ENCODE measurements at regions not wholly inside any gene's neighbourhood (a gene's known extent, or its start where the extent isn't known, plus 50 kb on each side); places are given as distances from the start of the nearest gene placed in this dataset.

DNA sequence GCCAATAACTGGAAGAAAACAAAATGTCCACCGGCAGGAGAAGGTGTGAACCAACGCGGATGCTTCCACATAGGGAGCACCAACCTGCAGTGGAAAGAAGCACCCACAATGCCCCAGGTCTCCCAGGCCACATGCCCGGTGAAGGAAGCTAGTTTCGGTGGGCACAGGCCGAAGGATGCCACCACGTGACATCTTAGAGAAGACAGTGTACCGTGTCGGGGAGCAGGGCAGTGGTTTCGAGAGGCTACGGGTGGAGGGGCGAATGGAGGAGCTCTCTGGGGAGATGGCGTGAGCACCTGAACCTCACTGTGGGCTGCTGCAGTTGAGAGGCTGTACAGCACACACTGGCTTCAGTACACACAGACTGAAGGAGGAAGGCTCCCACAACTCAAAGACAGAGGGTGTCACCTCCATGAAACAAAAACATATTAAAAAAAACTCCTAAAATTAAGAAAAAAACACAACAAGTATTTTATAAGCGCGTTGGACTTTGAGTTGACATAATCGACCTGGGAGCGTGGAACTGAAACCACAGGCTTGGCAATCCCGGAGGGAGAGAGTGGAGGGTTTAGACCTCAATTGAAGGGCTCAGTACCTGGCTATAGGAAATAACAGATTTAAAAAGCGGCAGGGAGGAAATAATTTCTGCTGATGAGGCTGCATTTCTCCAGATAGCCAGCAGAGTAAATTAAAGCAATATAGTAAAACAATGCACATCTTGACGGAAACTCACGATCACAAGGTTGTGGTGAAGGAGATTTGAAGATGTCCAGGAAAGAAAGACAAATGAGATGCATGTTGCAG, 160.1 kb downstream of the RTP5 start:
- TF ChIP-seq ZNF70 (CRISPR knock-in tag; IDR thresholded peaks at IDR 0.05): no peak
- TF ChIP-seq ZNF8 (CRISPR knock-in tag; IDR thresholded peaks at IDR 0.05): no peak
- TF ChIP-seq SNAI2 (CRISPR knock-in tag; IDR thresholded peaks at IDR 0.05): no peak

DNA sequence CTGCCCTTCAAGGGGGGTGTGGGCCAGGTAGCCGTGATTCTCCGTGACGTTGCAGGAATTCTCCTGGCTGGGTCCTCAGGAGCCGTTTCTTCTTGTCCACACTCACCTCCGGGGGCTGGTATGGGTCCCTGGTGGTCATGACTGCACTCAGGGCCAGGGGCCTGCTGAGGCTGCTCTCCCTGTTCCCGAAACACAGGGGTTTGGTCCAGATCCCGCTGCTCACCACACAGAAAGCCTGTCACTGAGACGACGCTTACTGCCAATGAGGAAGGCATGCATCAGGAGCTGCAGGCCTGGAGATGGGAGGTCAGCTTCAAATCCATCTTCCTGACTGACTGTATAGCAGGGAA, 160.7 kb downstream of the RTP5 start:
- no peak for ATAC-seq
- no peak for TF ChIP-seq ZNF70 (CRISPR knock-in tag; IDR thresholded peaks at IDR 0.05)
- TF ChIP-seq TCF4 (CRISPR knock-in tag; IDR thresholded peaks at IDR 0.05; ENCODE audit: borderline replicate concordance): no peak
- TF ChIP-seq ZFP3 (CRISPR knock-in tag; IDR thresholded peaks at IDR 0.05): no peak
- TF ChIP-seq CSDC2 (CRISPR knock-in tag; IDR thresholded peaks at IDR 0.05): no peak
- no peak for TF ChIP-seq SNAI2 (CRISPR knock-in tag; IDR thresholded peaks at IDR 0.05)
- TF ChIP-seq ZFP30 (CRISPR knock-in tag; IDR thresholded peaks at IDR 0.05): no peak
- TF ChIP-seq ZNF8 (CRISPR knock-in tag; IDR thresholded peaks at IDR 0.05): no peak
- TF ChIP-seq OSR1 (CRISPR knock-in tag; IDR thresholded peaks at IDR 0.05): no peak
- no peak for TF ChIP-seq BACH2 (CRISPR knock-in tag; IDR thresholded peaks at IDR 0.05; ENCODE audit: borderline replicate concordance)
- TF ChIP-seq, protein P1, sequence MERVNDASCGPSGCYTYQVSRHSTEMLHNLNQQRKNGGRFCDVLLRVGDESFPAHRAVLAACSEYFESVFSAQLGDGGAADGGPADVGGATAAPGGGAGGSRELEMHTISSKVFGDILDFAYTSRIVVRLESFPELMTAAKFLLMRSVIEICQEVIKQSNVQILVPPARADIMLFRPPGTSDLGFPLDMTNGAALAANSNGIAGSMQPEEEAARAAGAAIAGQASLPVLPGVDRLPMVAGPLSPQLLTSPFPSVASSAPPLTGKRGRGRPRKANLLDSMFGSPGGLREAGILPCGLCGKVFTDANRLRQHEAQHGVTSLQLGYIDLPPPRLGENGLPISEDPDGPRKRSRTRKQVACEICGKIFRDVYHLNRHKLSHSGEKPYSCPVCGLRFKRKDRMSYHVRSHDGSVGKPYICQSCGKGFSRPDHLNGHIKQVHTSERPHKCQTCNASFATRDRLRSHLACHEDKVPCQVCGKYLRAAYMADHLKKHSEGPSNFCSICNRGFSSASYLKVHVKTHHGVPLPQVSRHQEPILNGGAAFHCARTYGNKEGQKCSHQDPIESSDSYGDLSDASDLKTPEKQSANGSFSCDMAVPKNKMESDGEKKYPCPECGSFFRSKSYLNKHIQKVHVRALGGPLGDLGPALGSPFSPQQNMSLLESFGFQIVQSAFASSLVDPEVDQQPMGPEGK (CRISPR knock-in tag; IDR thresholded peaks at IDR 0.05; ENCODE audit: borderline replicate concordance): no peak
- TF ChIP-seq, protein P2, sequence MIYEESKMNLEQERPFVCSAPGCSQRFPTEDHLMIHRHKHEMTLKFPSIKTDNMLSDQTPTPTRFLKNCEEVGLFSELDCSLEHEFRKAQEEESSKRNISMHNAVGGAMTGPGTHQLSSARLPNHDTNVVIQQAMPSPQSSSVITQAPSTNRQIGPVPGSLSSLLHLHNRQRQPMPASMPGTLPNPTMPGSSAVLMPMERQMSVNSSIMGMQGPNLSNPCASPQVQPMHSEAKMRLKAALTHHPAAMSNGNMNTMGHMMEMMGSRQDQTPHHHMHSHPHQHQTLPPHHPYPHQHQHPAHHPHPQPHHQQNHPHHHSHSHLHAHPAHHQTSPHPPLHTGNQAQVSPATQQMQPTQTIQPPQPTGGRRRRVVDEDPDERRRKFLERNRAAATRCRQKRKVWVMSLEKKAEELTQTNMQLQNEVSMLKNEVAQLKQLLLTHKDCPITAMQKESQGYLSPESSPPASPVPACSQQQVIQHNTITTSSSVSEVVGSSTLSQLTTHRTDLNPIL (CRISPR knock-in tag; IDR thresholded peaks at IDR 0.05; ENCODE audit: low read depth): no peak
- TF ChIP-seq, protein P3, sequence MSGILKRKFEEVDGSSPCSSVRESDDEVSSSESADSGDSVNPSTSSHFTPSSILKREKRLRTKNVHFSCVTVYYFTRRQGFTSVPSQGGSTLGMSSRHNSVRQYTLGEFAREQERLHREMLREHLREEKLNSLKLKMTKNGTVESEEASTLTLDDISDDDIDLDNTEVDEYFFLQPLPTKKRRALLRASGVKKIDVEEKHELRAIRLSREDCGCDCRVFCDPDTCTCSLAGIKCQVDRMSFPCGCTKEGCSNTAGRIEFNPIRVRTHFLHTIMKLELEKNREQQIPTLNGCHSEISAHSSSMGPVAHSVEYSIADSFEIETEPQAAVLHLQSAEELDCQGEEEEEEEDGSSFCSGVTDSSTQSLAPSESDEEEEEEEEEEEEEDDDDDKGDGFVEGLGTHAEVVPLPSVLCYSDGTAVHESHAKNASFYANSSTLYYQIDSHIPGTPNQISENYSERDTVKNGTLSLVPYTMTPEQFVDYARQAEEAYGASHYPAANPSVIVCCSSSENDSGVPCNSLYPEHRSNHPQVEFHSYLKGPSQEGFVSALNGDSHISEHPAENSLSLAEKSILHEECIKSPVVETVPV (CRISPR knock-in tag; IDR thresholded peaks at IDR 0.05): no peak
- no peak for TF ChIP-seq ZC3H10 (CRISPR knock-in tag; IDR thresholded peaks at IDR 0.05)

More for the DNA sequence above, 160.1 kb downstream of the RTP5 start:
- no peak for ATAC-seq

DNA sequence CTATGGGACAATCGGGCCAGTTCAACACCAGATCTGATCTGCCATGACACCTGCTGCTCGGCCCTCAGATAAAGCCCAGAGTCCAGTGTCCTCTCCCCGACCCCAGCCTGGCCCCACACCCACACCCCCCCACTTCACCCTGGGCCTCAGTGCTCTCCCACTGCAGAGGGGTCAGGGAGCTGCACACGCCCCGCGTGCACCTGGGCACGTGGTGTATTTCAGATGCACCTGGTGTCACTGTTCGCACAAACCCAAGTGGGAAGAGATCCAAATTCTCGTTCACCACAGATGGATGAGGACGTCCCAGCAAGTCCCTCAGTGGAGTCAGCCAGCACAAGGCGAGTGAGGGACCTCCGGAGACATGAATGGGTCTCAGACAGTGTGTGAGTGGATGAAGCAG, 161.3 kb downstream of the RTP5 start:
- no peak for TF ChIP-seq ZNF70 (CRISPR knock-in tag; IDR thresholded peaks at IDR 0.05)
- TF ChIP-seq, protein P2 (CRISPR knock-in tag; IDR thresholded peaks at IDR 0.05; ENCODE audit: low read depth): no peak
- no peak for TF ChIP-seq BACH2 (CRISPR knock-in tag; IDR thresholded peaks at IDR 0.05; ENCODE audit: borderline replicate concordance)
- no peak for TF ChIP-seq ZNF8 (CRISPR knock-in tag; IDR thresholded peaks at IDR 0.05)
- TF ChIP-seq, protein P1 (CRISPR knock-in tag; IDR thresholded peaks at IDR 0.05; ENCODE audit: borderline replicate concordance): no peak
- TF ChIP-seq ZFP3 (CRISPR knock-in tag; IDR thresholded peaks at IDR 0.05): no peak
- TF ChIP-seq PPARA (CRISPR knock-in tag; IDR thresholded peaks at IDR 0.05; ENCODE audit: borderline replicate concordance): no peak
- ATAC-seq: no peak

DNA sequence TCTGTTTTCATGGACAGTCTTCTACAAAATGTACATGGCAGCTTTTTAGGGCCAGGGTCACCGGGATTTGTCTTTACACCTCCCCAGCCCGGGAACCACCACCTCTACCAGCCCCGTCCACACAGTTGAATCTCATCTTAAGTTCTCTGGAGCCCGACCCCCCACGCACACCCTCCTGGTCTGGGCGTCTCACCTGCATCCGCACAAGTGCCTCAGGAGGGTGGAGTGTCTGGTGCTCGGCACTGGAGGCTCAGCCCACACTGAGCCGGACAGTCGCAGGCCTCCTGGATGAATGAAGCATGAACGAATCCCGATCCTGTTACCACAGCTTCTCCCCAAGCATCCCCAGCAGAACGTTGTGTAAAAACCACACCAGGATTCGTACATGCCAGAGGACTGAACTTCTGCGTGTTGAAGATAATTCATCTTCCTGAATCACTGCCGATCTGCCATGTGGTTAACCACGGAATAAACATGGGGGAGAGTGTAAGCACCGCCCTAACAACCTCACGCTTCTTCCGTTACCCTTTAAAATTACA, 162.0 kb downstream of the RTP5 start:
- no peak; the same call in 2 of the 3 replicates for ATAC-seq
- TF ChIP-seq ZC3H10 (CRISPR knock-in tag; IDR thresholded peaks at IDR 0.05): no peak
- TF ChIP-seq TCF4 (CRISPR knock-in tag; IDR thresholded peaks at IDR 0.05; ENCODE audit: borderline replicate concordance): no peak
- no peak for TF ChIP-seq BACH2 (CRISPR knock-in tag; IDR thresholded peaks at IDR 0.05; ENCODE audit: borderline replicate concordance)
- TF ChIP-seq OSR1 (CRISPR knock-in tag; IDR thresholded peaks at IDR 0.05): no peak
- TF ChIP-seq PPARA (CRISPR knock-in tag; IDR thresholded peaks at IDR 0.05; ENCODE audit: borderline replicate concordance): no peak
- no peak for TF ChIP-seq TOX (CRISPR knock-in tag; IDR thresholded peaks at IDR 0.05; ENCODE audit: borderline replicate concordance)
- TF ChIP-seq, protein P4, sequence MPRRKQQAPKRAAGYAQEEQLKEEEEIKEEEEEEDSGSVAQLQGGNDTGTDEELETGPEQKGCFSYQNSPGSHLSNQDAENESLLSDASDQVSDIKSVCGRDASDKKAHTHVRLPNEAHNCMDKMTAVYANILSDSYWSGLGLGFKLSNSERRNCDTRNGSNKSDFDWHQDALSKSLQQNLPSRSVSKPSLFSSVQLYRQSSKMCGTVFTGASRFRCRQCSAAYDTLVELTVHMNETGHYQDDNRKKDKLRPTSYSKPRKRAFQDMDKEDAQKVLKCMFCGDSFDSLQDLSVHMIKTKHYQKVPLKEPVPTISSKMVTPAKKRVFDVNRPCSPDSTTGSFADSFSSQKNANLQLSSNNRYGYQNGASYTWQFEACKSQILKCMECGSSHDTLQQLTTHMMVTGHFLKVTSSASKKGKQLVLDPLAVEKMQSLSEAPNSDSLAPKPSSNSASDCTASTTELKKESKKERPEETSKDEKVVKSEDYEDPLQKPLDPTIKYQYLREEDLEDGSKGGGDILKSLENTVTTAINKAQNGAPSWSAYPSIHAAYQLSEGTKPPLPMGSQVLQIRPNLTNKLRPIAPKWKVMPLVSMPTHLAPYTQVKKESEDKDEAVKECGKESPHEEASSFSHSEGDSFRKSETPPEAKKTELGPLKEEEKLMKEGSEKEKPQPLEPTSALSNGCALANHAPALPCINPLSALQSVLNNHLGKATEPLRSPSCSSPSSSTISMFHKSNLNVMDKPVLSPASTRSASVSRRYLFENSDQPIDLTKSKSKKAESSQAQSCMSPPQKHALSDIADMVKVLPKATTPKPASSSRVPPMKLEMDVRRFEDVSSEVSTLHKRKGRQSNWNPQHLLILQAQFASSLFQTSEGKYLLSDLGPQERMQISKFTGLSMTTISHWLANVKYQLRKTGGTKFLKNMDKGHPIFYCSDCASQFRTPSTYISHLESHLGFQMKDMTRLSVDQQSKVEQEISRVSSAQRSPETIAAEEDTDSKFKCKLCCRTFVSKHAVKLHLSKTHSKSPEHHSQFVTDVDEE (CRISPR knock-in tag; IDR thresholded peaks at IDR 0.05): no peak
- TF ChIP-seq, protein P5, sequence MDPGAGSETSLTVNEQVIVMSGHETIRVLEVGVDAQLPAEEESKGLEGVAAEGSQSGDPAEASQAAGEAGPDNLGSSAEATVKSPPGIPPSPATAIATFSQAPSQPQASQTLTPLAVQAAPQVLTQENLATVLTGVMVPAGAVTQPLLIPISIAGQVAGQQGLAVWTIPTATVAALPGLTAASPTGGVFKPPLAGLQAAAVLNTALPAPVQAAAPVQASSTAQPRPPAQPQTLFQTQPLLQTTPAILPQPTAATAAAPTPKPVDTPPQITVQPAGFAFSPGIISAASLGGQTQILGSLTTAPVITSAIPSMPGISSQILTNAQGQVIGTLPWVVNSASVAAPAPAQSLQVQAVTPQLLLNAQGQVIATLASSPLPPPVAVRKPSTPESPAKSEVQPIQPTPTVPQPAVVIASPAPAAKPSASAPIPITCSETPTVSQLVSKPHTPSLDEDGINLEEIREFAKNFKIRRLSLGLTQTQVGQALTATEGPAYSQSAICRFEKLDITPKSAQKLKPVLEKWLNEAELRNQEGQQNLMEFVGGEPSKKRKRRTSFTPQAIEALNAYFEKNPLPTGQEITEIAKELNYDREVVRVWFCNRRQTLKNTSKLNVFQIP (CRISPR knock-in tag; IDR thresholded peaks at IDR 0.05; ENCODE audit: borderline replicate concordance, low read depth): no peak
- no peak for TF ChIP-seq ESRRG (CRISPR knock-in tag; IDR thresholded peaks at IDR 0.05)
- TF ChIP-seq ISL1 (CRISPR knock-in tag; IDR thresholded peaks at IDR 0.05): no peak
- no peak for TF ChIP-seq RARB (CRISPR knock-in tag; IDR thresholded peaks at IDR 0.05)
- TF ChIP-seq ZFP30 (CRISPR knock-in tag; IDR thresholded peaks at IDR 0.05): no peak
- no peak for TF ChIP-seq ZNF565 (CRISPR knock-in tag; conservative IDR thresholded peaks at IDR 0.05; ENCODE audit: low read depth)

Measured in SK-N-SH treated with all-trans-retinoic acid at 6 μM for 48 hours (cell line).